Keratinocyte (primary cell): ENCODE measurements at regions not wholly inside any gene's neighbourhood (a gene's known extent, or its start where the extent isn't known, plus 50 kb on each side); places are given as distances from the start of the nearest gene placed in this dataset.
"Not testable (repeated sequence)": the region's sequence is repeated elsewhere in the genome, so short reads cannot be mapped to it uniquely, and the experiment has no call there.

Experiments used
- DNase-seq: peaks from one replicate; pipeline ENCODE4 v3.0.0-alpha.2; 2011; ENCODE audit warnings: low read depth, missing footprints, low spot score
- FAIRE-seq: peaks from 2 replicates; lab custom pipeline; 2011; peaks lifted over from hg19 to GRCh38; lab: Jason Lieb, UNC
- H2AFZ ChIP-seq: 2 replicates; pipeline ENCODE4 v1.6.0; 2012; ENCODE audit warnings: low read length, control low read depth, inconsistent platforms; ENCODE audit not compliant: control insufficient read depth
- H3K27ac ChIP-seq: 2 replicates; pipeline ENCODE4 v1.5.1; 2011; ENCODE audit warnings: low read length; ENCODE audit not compliant: control insufficient read depth, insufficient read depth
- H3K27me3 ChIP-seq: 3 replicates; pipeline ENCODE4 v1.6.0; 2011; ENCODE audit warnings: low read length; ENCODE audit not compliant: control insufficient read depth, insufficient read depth; ENCODE audit errors: extremely low read depth
- H3K36me3 ChIP-seq, 2 experiments: 2 replicates in 1 of 2; 3 replicates in 1 of 2; pipeline ENCODE4 v1.5.1; 2011; ENCODE audit warnings: low read length in 2 of 2, mild to moderate bottlenecking in 1 of 2; ENCODE audit not compliant: control insufficient read depth in 2 of 2, insufficient read depth in 2 of 2; ENCODE audit errors: extremely low read depth in 1 of 2
- H3K4me1 ChIP-seq: 3 replicates; pipeline ENCODE4 v1.5.1; 2011; ENCODE audit warnings: low read length; ENCODE audit not compliant: control insufficient read depth, insufficient read depth; ENCODE audit errors: extremely low read depth
- H3K4me2 ChIP-seq: 3 replicates; pipeline ENCODE4 v1.6.0; 2011; ENCODE audit warnings: low read depth, low read length; ENCODE audit not compliant: control insufficient read depth, insufficient read depth; ENCODE audit errors: extremely low read depth
- H3K4me3 ChIP-seq, 3 experiments: fragments of 200-600 bp in 1 of 3; sonication (generic) in 1 of 3; 2 replicates in 2 of 3; 3 replicates in 1 of 3; pipeline ENCODE4 v1.5.1; 2011 to 2016; ENCODE audit warnings: low read length in 3 of 3, mild to moderate bottlenecking in 3 of 3, control low read depth in 2 of 3, inconsistent platforms in 1 of 3, low read depth in 1 of 3, mixed read lengths in 1 of 3, mixed run types in 1 of 3, moderate library complexity in 1 of 3; ENCODE audit not compliant: control insufficient read depth in 2 of 3, insufficient read depth in 2 of 3; ENCODE audit errors: extremely low read depth in 1 of 3
- H3K79me2 ChIP-seq: 2 replicates; pipeline ENCODE4 v1.6.0; 2012; ENCODE audit warnings: low read length; ENCODE audit not compliant: control insufficient read depth, insufficient read depth
- H3K9ac ChIP-seq: 3 replicates; pipeline ENCODE4 v1.6.0; 2011; ENCODE audit warnings: low read length; ENCODE audit not compliant: control insufficient read depth, insufficient read depth; ENCODE audit errors: extremely low read depth
- H3K9me1 ChIP-seq: 3 replicates; pipeline ENCODE4 v1.6.0; 2011; ENCODE audit warnings: low read length; ENCODE audit not compliant: control insufficient read depth, insufficient read depth; ENCODE audit errors: extremely low read depth
- H3K9me3 ChIP-seq: 2 replicates; pipeline ENCODE4 v1.5.1; 2012; ENCODE audit warnings: low read depth, low read length; ENCODE audit not compliant: control insufficient read depth
- H4K20me1 ChIP-seq: 3 replicates; pipeline ENCODE4 v1.6.0; 2011; ENCODE audit warnings: low read length; ENCODE audit not compliant: control insufficient read depth, insufficient read depth; ENCODE audit errors: extremely low read depth
- EZH2 ChIP-seq: IDR thresholded peaks from one replicate; pipeline ENCODE4 v1.6.1; 2012; ENCODE audit warnings: inconsistent platforms, mild to moderate bottlenecking, low read length, moderate library complexity
- dilution Hi-C: fragments of 300-500 bp; cut with MboI; formaldehyde crosslinking; loops from one replicate; pipeline ENCODE4 v1.7.0; 2020; ENCODE audit warnings: low sequenced_read_pairs; ENCODE audit not compliant: extremely low pct_ligation_motif_present
- TF ChIP-seq, protein P1 (sequence below), 3 experiments: IDR thresholded peaks in 1 of 3; conservative IDR thresholded peaks in 1 of 3; optimal IDR thresholded peaks in 1 of 3; 2 replicates in 2 of 3; 3 replicates in 1 of 3; pipeline versions ENCODE3 to v1.5.1; 2011; ENCODE audit warnings: low read length in 3 of 3, mild to moderate bottlenecking in 3 of 3, moderate library complexity in 2 of 3, control low read depth in 1 of 3, inconsistent platforms in 1 of 3; ENCODE audit not compliant: insufficient read depth in 2 of 3; ENCODE audit errors: extremely low read depth in 1 of 3

DNA sequence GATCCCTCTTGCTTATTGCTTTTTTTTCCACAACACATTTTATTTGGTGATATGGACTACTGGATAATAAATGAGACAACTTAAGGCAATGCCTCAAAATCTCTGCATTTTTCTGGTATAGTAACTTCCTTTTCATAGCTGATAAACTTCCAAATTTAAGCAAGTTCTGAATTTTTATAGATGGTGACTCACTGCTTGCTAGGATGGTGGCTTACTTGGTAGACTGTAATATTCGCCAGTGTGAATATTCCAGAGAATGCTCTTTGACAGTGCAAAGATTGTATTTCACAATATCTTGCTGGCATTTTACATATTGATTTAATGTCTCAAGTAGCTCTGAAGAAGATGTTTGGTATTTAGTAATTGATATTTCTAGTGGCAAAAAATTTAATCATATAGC is 472.4 kb downstream of the TFEC start:
- Histone ChIP-seq H3K27me3 (no peaks in the 10 kb centered on the region), H3K9ac (no peak overlapping the region), H3K27ac (no peak overlapping the region), H4K20me1 (no peaks in the 10 kb centered on the region), H3K4me1 (no peaks in the 10 kb centered on the region), H3K9me3 (no peaks in the 10 kb centered on the region), H3K4me2 (no peak overlapping the region), H3K4me3 (no peak overlapping the region), H3K79me2 (no peaks in the 10 kb centered on the region), H3K36me3 (no peaks in the 10 kb centered on the region), H3K9me1 (no peaks in the 10 kb centered on the region), H2AFZ (no peak overlapping the region)
- dilution Hi-C loops, result no loop called here
- no peak for TF ChIP-seq EZH2
- TF ChIP-seq, protein P1, sequence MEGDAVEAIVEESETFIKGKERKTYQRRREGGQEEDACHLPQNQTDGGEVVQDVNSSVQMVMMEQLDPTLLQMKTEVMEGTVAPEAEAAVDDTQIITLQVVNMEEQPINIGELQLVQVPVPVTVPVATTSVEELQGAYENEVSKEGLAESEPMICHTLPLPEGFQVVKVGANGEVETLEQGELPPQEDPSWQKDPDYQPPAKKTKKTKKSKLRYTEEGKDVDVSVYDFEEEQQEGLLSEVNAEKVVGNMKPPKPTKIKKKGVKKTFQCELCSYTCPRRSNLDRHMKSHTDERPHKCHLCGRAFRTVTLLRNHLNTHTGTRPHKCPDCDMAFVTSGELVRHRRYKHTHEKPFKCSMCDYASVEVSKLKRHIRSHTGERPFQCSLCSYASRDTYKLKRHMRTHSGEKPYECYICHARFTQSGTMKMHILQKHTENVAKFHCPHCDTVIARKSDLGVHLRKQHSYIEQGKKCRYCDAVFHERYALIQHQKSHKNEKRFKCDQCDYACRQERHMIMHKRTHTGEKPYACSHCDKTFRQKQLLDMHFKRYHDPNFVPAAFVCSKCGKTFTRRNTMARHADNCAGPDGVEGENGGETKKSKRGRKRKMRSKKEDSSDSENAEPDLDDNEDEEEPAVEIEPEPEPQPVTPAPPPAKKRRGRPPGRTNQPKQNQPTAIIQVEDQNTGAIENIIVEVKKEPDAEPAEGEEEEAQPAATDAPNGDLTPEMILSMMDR (optimal IDR thresholded peaks at IDR 0.05 in 1 of 3, IDR thresholded peaks at IDR 0.05 in 1 of 3, conservative IDR thresholded peaks at IDR 0.05 in 1 of 3; ENCODE audit: extremely low read depth in 1 of 3, insufficient read depth in 2 of 3, low read length in 3 of 3), result no peak
- FAIRE-seq, result no peak
- DNase-seq, result no peak

DNA sequence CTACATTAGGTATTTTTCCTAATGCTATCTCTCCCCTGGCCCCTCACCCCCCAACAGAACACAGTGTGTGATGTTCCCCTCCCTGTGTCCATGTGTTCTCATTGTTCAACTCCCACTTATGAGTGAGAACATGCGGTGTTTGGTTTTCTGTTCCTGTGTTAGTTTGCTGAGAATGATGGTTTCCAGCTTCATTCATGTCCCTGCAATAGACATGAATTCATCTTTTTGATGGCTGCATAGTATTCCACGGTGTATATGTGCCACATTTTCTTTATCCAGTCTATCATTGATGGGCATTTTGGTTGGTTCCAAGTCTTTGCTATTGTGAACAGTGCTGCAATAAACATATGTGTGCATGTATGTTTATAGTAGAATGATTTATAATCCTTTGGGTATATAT is 473.3 kb downstream of the TFEC start:
- H3K4me1 ChIP-seq, H3K9ac ChIP-seq, H3K79me2 ChIP-seq, H3K27me3 ChIP-seq, H3K27ac ChIP-seq, H2AFZ ChIP-seq, H3K4me3 ChIP-seq, DNase-seq, H4K20me1 ChIP-seq, H3K4me2 ChIP-seq, H3K36me3 ChIP-seq, H3K9me3 ChIP-seq, FAIRE-seq, H3K9me1 ChIP-seq, dilution Hi-C loops: not testable (repeated sequence)

DNA sequence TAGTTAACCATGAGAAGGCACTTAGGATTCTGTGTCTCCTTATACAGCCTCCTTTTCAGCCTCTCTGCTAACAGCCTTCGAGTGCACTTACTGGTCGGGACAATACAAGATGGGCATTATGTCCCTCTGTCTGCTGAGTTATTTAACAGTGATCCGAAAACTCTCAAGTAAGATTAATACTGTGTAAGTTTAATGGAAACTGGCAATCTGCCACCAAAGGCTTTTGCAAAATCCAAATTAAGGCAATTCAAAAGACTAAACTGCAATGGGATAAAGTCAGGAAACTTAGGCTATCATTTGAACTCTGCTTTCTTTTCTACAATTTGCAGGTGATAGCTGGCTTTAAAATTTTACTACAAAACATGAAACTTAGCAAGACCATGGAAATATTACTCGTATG is 477.8 kb downstream of the TFEC start:
- no peaks in the 10 kb centered on the region for H3K79me2 ChIP-seq
- TF ChIP-seq, protein P1 (optimal IDR thresholded peaks at IDR 0.05 in 1 of 3, IDR thresholded peaks at IDR 0.05 in 1 of 3, conservative IDR thresholded peaks at IDR 0.05 in 1 of 3; ENCODE audit: extremely low read depth in 1 of 3, insufficient read depth in 2 of 3, low read length in 3 of 3), result no peak
- TF ChIP-seq EZH2, result no peak
- H3K4me1 ChIP-seq, result no peaks in the 10 kb centered on the region
- FAIRE-seq, result no peak
- dilution Hi-C loops, result no loop called here
- no peaks in the 10 kb centered on the region for H3K27me3 ChIP-seq
- H2AFZ ChIP-seq, result no peak overlapping the region
- no peak overlapping the region for H3K4me3 ChIP-seq
- no peaks in the 10 kb centered on the region for H4K20me1 ChIP-seq
- H3K9ac ChIP-seq, result no peak overlapping the region
- H3K9me3 ChIP-seq, result no peaks in the 10 kb centered on the region
- H3K4me2 ChIP-seq, result no peak overlapping the region
- H3K9me1 ChIP-seq, result no peaks in the 10 kb centered on the region
- DNase-seq, result no peak
- H3K27ac ChIP-seq, result no peak overlapping the region
- H3K36me3 ChIP-seq, result no peaks in the 10 kb centered on the region
